ENCODE measurements at regions not wholly inside any gene's neighbourhood (a gene's known extent, or its start where the extent isn't known, plus 50 kb on each side); places are given as distances from the start of the nearest gene placed in this dataset.

DNA sequence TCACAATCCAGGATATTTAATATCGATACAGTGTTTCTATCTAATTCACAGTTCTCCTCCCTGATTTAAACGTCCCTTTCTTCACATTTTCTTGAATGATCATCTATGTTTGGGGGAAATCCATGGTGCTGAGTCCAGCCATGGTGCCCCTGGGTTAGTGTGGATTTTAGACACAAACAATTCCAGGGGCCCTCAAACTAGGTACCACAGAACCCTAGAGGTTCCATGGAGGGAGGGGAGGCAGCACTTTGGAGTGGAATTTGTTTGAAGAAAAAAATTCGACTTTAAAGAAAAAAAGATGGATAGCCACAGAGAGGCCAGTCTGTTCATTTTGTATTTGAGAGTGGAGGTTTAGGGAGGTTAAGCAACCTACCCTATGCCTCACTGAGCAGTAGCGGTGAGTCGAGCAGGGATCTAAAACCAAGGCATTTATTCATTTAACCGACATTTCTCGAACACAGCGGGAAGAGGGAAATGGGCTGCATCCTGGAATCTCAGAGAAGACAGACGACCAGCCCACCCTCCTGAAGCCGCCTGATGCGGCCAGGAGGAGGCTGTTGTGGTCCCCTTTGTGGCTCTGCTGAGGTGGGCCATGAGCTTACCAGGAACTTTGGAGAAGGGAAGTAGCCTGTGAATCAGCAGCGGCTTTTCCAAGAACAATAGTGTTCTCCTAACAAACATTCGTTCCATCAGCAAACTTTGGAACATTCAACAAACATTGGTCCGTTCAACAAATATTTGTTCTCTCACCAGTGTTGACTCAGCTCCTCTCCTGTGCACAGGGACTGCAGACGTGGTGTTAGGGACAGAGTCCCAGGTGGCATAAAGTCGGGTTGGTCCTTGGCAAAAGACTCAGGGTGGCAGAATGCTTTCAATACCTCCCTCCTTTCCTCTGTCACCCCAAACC, 103.5 kb upstream of the ZBTB40 start (continued):
- TF ChIP-seq, protein P1, sequence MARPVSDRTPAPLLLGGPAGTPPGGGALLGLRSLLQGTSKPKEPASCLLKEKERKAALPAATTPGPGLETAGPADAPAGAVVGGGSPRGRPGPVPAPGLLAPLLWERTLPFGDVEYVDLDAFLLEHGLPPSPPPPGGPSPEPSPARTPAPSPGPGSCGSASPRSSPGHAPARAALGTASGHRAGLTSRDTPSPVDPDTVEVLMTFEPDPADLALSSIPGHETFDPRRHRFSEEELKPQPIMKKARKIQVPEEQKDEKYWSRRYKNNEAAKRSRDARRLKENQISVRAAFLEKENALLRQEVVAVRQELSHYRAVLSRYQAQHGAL (CRISPR knock-in tag; IDR thresholded peaks at IDR 0.05; ENCODE audit: not compliant biosample characterization), result no peak
- TF ChIP-seq, protein P2, sequence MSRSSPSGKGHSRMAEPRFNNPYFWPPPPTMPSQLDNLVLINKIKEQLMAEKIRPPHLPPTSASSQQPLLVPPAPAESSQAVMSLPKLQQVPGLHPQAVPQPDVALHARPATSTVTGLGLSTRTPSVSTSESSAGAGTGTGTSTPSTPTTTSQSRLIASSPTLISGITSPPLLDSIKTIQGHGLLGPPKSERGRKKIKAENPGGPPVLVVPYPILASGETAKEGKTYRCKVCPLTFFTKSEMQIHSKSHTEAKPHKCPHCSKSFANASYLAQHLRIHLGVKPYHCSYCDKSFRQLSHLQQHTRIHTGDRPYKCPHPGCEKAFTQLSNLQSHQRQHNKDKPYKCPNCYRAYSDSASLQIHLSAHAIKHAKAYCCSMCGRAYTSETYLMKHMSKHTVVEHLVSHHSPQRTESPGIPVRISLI (CRISPR knock-in tag; IDR thresholded peaks at IDR 0.05; ENCODE audit: borderline replicate concordance), result no peak; the same call in 1 of the 2 replicates
- TF ChIP-seq RFXAP (CRISPR knock-in tag; IDR thresholded peaks at IDR 0.05; ENCODE audit: borderline replicate concordance) (0 out of 2 replicates have a peak, but pooled peaks have one; percentile 33), ZNF296 (CRISPR knock-in tag; conservative IDR thresholded peaks at IDR 0.05) (no peak), RFX5 (IDR thresholded peaks at IDR 0.05; ENCODE audit: low read depth, low read length) (0 out of 2 replicates have a peak, but pooled peaks have one; percentile 20), ZNF331 (CRISPR knock-in tag; IDR thresholded peaks at IDR 0.05) (peak; percentile 73; the same call in 1 of the 2 replicates)
- TF ChIP-seq, protein P3, sequence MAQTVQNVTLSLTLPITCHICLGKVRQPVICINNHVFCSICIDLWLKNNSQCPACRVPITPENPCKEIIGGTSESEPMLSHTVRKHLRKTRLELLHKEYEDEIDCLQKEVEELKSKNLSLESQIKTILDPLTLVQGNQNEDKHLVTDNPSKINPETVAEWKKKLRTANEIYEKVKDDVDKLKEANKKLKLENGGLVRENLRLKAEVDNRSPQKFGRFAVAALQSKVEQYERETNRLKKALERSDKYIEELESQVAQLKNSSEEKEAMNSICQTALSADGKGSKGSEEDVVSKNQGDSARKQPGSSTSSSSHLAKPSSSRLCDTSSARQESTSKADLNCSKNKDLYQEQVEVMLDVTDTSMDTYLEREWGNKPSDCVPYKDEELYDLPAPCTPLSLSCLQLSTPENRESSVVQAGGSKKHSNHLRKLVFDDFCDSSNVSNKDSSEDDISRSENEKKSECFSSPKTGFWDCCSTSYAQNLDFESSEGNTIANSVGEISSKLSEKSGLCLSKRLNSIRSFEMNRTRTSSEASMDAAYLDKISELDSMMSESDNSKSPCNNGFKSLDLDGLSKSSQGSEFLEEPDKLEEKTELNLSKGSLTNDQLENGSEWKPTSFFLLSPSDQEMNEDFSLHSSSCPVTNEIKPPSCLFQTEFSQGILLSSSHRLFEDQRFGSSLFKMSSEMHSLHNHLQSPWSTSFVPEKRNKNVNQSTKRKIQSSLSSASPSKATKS (CRISPR knock-in tag; IDR thresholded peaks at IDR 0.05), result 0 out of 2 replicates have a peak, but pooled peaks have one; percentile 10

All from HepG2 (cell line).